ENCODE measurements at regions not wholly inside any gene's neighbourhood (a gene's known extent, or its start where the extent isn't known, plus 50 kb on each side); places are given as distances from the start of the nearest gene placed in this dataset.

DNA sequence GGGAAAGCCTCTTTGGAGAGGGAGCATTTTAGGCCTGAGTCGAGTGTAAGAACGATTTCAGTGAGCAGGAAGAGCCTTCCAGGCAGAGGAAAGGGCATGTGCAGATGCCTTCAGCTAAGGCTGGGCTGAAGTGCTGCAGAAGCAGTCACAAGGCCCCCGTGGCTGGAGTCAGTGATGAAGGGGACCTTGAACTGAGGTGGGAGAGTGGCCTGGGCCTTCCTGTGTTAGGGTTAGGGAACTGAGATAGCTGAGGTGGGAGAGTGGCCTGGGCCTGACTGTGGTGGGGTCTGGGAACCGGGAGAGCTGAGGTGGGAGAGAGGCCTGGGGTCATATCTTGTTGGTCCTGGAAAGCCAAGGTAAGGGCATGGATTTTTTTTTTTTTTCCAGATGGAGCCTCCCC lies 50.9 kb upstream of the ETV3 start:
- TF ChIP-seq, protein P1, sequence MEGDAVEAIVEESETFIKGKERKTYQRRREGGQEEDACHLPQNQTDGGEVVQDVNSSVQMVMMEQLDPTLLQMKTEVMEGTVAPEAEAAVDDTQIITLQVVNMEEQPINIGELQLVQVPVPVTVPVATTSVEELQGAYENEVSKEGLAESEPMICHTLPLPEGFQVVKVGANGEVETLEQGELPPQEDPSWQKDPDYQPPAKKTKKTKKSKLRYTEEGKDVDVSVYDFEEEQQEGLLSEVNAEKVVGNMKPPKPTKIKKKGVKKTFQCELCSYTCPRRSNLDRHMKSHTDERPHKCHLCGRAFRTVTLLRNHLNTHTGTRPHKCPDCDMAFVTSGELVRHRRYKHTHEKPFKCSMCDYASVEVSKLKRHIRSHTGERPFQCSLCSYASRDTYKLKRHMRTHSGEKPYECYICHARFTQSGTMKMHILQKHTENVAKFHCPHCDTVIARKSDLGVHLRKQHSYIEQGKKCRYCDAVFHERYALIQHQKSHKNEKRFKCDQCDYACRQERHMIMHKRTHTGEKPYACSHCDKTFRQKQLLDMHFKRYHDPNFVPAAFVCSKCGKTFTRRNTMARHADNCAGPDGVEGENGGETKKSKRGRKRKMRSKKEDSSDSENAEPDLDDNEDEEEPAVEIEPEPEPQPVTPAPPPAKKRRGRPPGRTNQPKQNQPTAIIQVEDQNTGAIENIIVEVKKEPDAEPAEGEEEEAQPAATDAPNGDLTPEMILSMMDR (IDR thresholded peaks at IDR 0.05): no peak
- no peak for TF ChIP-seq EP300 (IDR thresholded peaks at IDR 0.05)
